ENCODE measurements at regions not wholly inside any gene's neighbourhood (a gene's known extent, or its start where the extent isn't known, plus 50 kb on each side); places are given as distances from the start of the nearest gene placed in this dataset.

DNA sequence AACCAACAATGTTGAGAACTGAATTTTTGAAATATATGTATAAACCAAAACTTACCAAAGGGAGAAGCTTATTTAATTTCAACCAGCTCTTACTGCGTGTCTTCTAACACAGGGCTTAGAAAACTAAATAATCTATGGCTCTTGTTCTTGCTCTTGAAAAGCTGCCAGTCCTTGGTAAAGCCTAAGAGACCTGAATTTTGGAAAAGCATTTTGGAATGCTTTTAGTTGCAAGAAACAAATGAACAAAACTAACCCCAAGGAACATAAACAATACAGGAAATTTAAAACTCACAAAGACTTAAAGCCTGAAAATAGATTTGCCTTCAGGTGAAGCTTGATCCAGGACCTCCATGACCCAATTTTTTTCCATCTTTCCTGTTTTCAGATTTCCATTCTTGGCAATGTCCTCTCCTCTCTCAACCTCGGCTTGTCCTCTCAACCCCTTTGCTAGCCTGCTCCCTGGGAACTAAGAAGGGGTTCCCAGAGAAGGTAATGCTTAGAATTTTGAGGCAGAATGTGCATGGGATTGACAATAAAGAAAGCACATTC is 169.8 kb upstream of the NCK2 start:
- Histone ChIP-seq H3K4me2 (no peak overlapping the region), H4K20me1 (ENCODE audit: low read depth) (no peaks in the 10 kb centered on the region), H3K36me3 (no peaks in the 10 kb centered on the region), H3F3A (ENCODE audit: low read depth) (no peaks in the 10 kb centered on the region), H3K27ac (no peak overlapping the region), H2AFZ (replicated peaks) (no peak overlapping the region), H3K9ac (no peak overlapping the region), H3K4me3 (no peak overlapping the region), H3K9me3 (ENCODE audit: low read depth) (no peaks in the 10 kb centered on the region), H3K4me1 (peaks cover 7% of the 10 kb centered on the region), H3K79me2 (ENCODE audit: low read depth) (no peaks in the 10 kb centered on the region), H3K27me3 (no peaks in the 10 kb centered on the region)
- H3K4me1 Mint-ChIP-seq = peaks cover 12% of the 10 kb centered on the region
- H3K27me3 Mint-ChIP-seq (ENCODE audit: insufficient read depth, low read depth) = peaks cover 6% of the 10 kb centered on the region
- no peak overlapping the region for H3K27ac Mint-ChIP-seq
- peaks cover 4% of the 10 kb centered on the region for H3K9me3 Mint-ChIP-seq
- H3K36me3 Mint-ChIP-seq = no peaks in the 10 kb centered on the region
- TF ChIP-seq EZH2 (IDR thresholded peaks at IDR 0.05) (no peak), EZH2phosphoT487 (IDR thresholded peaks at IDR 0.05) (no peak)
- TF ChIP-seq, protein P1, sequence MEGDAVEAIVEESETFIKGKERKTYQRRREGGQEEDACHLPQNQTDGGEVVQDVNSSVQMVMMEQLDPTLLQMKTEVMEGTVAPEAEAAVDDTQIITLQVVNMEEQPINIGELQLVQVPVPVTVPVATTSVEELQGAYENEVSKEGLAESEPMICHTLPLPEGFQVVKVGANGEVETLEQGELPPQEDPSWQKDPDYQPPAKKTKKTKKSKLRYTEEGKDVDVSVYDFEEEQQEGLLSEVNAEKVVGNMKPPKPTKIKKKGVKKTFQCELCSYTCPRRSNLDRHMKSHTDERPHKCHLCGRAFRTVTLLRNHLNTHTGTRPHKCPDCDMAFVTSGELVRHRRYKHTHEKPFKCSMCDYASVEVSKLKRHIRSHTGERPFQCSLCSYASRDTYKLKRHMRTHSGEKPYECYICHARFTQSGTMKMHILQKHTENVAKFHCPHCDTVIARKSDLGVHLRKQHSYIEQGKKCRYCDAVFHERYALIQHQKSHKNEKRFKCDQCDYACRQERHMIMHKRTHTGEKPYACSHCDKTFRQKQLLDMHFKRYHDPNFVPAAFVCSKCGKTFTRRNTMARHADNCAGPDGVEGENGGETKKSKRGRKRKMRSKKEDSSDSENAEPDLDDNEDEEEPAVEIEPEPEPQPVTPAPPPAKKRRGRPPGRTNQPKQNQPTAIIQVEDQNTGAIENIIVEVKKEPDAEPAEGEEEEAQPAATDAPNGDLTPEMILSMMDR (IDR thresholded peaks at IDR 0.05) = no peak
- no peak for DNase-seq (ENCODE audit: low spot score)
- no peak overlapping the region for H3K4me3 Mint-ChIP-seq

DNA sequence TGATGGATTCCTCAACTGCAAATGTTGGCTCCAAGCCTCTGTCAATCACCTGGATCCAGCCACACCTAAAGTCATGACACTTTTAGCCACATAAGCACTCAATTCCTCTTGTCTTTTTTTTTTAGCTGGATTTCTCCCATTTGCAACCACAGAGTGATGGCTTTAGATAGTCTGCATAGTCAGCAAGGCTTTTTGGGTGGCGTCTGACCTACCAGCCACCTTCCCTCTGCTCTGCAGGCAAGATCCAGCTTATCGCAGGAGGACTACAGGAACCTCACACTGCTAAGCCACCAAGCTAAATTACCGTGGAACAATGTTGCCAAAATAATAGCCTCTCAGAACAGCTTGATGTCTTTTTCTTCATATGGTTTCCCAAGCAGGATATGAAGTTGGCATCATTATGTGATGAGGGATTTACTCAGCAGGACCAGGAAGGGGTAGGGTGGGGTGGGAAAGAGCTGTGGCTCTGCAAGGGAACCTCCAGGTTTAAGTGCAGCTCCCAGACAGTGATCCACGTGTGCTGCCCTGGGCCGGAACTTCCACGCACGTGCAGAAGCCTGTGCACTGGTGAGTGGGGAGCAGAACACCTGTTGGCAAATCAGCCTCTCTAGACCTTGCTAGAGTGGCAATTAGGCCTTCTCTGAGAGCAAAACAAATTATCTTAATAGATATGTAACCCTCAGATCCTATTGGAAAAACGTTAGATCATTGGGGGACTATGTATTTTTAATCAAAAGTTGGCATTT is 170.6 kb upstream of the NCK2 start:
- Mint-ChIP-seq H3K4me3 (no peak overlapping the region), H3K27ac (no peak overlapping the region), H3K9me3 (peaks cover 5% of the 10 kb centered on the region), H3K4me1 (peaks cover 12% of the 10 kb centered on the region), H3K27me3 (ENCODE audit: insufficient read depth, low read depth) (peaks cover 6% of the 10 kb centered on the region), H3K36me3 (no peaks in the 10 kb centered on the region)
- Histone ChIP-seq H3K27me3 (no peaks in the 10 kb centered on the region), H3K79me2 (ENCODE audit: low read depth) (no peaks in the 10 kb centered on the region), H3K4me3 (no peak overlapping the region), H3F3A (ENCODE audit: low read depth) (no peaks in the 10 kb centered on the region), H3K36me3 (no peaks in the 10 kb centered on the region), H4K20me1 (ENCODE audit: low read depth) (no peaks in the 10 kb centered on the region), H3K4me1 (peaks cover 7% of the 10 kb centered on the region), H2AFZ (replicated peaks) (no peak overlapping the region), H3K4me2 (no peak overlapping the region), H3K27ac (no peak overlapping the region), H3K9ac (no peak overlapping the region), H3K9me3 (ENCODE audit: low read depth) (no peaks in the 10 kb centered on the region)
- no peak for DNase-seq (ENCODE audit: low spot score)
- TF ChIP-seq, protein P1 (IDR thresholded peaks at IDR 0.05) = no peak
- TF ChIP-seq EZH2 (IDR thresholded peaks at IDR 0.05) = no peak

DNA sequence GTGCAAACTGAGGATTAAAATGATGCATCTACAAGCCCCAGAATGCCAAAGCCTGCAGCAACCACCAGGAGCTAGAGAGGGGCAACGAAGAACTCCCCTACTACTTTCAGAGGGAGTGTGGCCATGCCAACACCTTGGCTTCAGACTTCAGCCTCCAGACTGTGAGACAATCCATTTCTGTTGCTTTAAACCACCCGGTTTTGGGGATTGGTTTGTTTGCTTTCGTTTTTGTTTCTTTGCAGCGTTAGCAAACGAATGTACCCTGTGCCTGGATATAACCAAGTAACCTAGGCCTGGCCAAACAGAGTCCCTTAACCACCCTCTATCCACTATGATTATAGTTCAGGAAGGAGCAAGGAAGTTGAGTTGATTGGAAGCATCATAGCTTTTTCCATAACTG is 171.2 kb upstream of the NCK2 start:
- H2AFZ ChIP-seq (replicated peaks) = no peak overlapping the region
- H3K4me2 ChIP-seq = no peak overlapping the region
- H3K9me3 ChIP-seq (ENCODE audit: low read depth) = no peaks in the 10 kb centered on the region
- H4K20me1 ChIP-seq (ENCODE audit: low read depth) = no peaks in the 10 kb centered on the region
- no peak for DNase-seq (ENCODE audit: low spot score)
- peaks cover 9% of the 10 kb centered on the region for H3K27me3 Mint-ChIP-seq (ENCODE audit: insufficient read depth, low read depth)
- H3K36me3 ChIP-seq = no peaks in the 10 kb centered on the region
- no peaks in the 10 kb centered on the region for H3K36me3 Mint-ChIP-seq
- H3K9me3 Mint-ChIP-seq = peaks cover 5% of the 10 kb centered on the region
- H3K4me1 ChIP-seq = peaks cover 7% of the 10 kb centered on the region
- TF ChIP-seq EZH2 (IDR thresholded peaks at IDR 0.05) = no peak
- TF ChIP-seq, protein P1 (IDR thresholded peaks at IDR 0.05) = no peak
- peaks cover 13% of the 10 kb centered on the region for H3K4me1 Mint-ChIP-seq
- H3K9ac ChIP-seq = no peak overlapping the region
- no peak overlapping the region for H3K4me3 ChIP-seq
- H3K27ac Mint-ChIP-seq = no peak overlapping the region
- no peaks in the 10 kb centered on the region for H3K27me3 ChIP-seq
- H3K27ac ChIP-seq = no peak overlapping the region
- no peaks in the 10 kb centered on the region for H3F3A ChIP-seq (ENCODE audit: low read depth)
- no peak overlapping the region for H3K4me3 Mint-ChIP-seq
- H3K79me2 ChIP-seq (ENCODE audit: low read depth) = no peaks in the 10 kb centered on the region
